ENCODE measurements at regions not wholly inside any gene's neighbourhood (a gene's known extent, or its start where the extent isn't known, plus 50 kb on each side); places are given as distances from the start of the nearest gene placed in this dataset.

- FAIRE-seq (no peak), DNase-seq (ENCODE audit: insufficient read length, low spot score) (no peak)
- no peak for TF ChIP-seq CTCF (IDR thresholded peaks at IDR 0.05; ENCODE audit: insufficient read depth, missing control alignments)
Measured at GRCh38 chr10:61841338-61841875, 60.1 kb upstream of the ARID5B start.

GRCh38 chr10:61842755-61843497 lies 58.6 kb upstream of the ARID5B start:
- DNase-seq (ENCODE audit: insufficient read length, low spot score) (no peak), FAIRE-seq (no peak)

GRCh38 chr10:61844116-61844822 lies 57.2 kb upstream of the ARID5B start:
- TF ChIP-seq CTCF (IDR thresholded peaks at IDR 0.05; ENCODE audit: insufficient read depth, missing control alignments): no peak
- DNase-seq (ENCODE audit: insufficient read length, low spot score) (no peak), FAIRE-seq (no peak)

More at GRCh38 chr10:61842755-61843497, 58.6 kb upstream of the ARID5B start:
- no peak for TF ChIP-seq CTCF (IDR thresholded peaks at IDR 0.05; ENCODE audit: insufficient read depth, missing control alignments)

GRCh38 chr10:61845196-61845949 lies 56.1 kb upstream of the ARID5B start:
- DNase-seq (ENCODE audit: insufficient read length, low spot score) (no peak), FAIRE-seq (no peak)
- no peak for TF ChIP-seq CTCF (IDR thresholded peaks at IDR 0.05; ENCODE audit: insufficient read depth, missing control alignments)

- TF ChIP-seq CTCF (IDR thresholded peaks at IDR 0.05; ENCODE audit: insufficient read depth, missing control alignments): no peak
- no peak for DNase-seq (ENCODE audit: insufficient read length, low spot score)
- no peak for FAIRE-seq
Measured at GRCh38 chr10:61845950-61846268, 55.6 kb upstream of the ARID5B start.

- FAIRE-seq (no peak), DNase-seq (ENCODE audit: insufficient read length, low spot score) (no peak)
- TF ChIP-seq CTCF (IDR thresholded peaks at IDR 0.05; ENCODE audit: insufficient read depth, missing control alignments): no peak
Measured at GRCh38 chr10:61846370-61847031, 55.0 kb upstream of the ARID5B start.

Measured in D721Med (cell line).